Sigmoid colon (tissue), 4 donors: ENCODE measurements at regions not wholly inside any gene's neighbourhood (a gene's known extent, or its start where the extent isn't known, plus 50 kb on each side); places are given as distances from the start of the nearest gene placed in this dataset.

Source experiments
- CTCF ChIP-seq, 4 experiments: fragments of 450-650 bp in 3 of 4; fragments of 200-600 bp in 1 of 4; IDR thresholded peaks; one replicate each; pipeline ENCODE4 v1.5.1; 2016 to 2019; ENCODE audit warnings: antibody characterized with exemption in 4 of 4, mild to moderate bottlenecking in 3 of 4, moderate library complexity in 2 of 4
- POLR2A ChIP-seq, 2 donors: fragments of 450-650 bp; IDR thresholded peaks; one replicate each; pipeline ENCODE4 v1.6.1; 2016; ENCODE audit warnings: antibody characterized with exemption in 2 of 2, mild to moderate bottlenecking in 2 of 2, moderate library complexity in 2 of 2
- POLR2AphosphoS5 ChIP-seq, 4 donors: sonication (generic); formaldehyde crosslinking; IDR thresholded peaks; one replicate each; pipeline ENCODE4 v1.6.1; 2017; ENCODE audit warnings: antibody characterized with exemption in 4 of 4

DNA sequence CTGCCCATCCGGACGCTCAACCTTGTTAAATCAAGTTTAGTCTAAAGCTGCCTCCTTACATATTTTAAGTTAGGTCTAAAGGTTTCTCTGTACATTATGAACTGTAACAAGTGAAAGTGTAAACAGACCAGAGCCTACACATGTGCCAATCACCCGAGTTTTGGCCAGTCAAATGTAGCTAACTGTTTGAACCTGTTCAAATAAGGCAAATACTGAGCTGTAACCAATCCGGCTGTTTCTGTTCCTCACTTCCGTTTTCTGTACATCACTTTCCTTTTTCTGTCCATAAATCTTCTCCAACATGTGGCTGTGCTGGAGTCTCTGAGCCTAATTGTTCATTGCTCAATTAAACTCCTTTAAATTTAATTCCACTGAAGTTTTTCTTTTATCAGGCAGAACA, 113.3 kb upstream of the SHISA3 start:
- no peak for TF ChIP-seq CTCF (IDR thresholded peaks at IDR 0.05)
- TF ChIP-seq POLR2A (IDR thresholded peaks at IDR 0.05): no peak
- TF ChIP-seq POLR2AphosphoS5 (IDR thresholded peaks at IDR 0.05): no peak
